Dedifferentiated amniotic fluid mesenchymal stem cell (primary cell): ENCODE measurements at regions not wholly inside any gene's neighbourhood (a gene's known extent, or its start where the extent isn't known, plus 50 kb on each side); places are given as distances from the start of the nearest gene placed in this dataset.
"Not testable (repeated sequence)": the region's sequence is repeated elsewhere in the genome, so short reads cannot be mapped to it uniquely, and the experiment has no call there.

Experiments
- DNase-seq: peaks from one replicate; pipeline ENCODE4 v3.0.0-alpha.2; 2016; ENCODE audit errors: extremely low spot score

DNA sequence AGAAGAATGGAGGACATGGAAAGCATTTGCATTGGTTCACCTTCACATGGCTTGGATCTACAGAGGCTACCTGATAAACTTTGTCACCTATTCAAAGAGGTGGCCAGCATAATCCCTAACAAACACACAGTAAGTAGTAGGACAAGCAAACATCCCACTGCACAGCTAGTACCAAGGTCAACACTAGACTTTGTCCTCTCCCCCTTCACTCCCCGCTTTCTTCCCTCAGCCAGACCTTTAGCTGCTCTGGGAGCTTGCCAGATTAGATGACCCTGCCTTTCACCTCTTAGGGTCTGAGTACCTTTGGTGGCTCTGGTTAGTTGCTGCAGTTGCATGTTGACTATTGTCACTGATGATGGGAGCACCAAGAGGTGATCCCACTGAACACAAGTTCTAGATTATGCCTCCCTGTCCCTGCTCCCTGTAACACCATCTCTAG lies 211.3 kb downstream of the CCDC74A start:
- DNase-seq: not testable (repeated sequence)

DNA sequence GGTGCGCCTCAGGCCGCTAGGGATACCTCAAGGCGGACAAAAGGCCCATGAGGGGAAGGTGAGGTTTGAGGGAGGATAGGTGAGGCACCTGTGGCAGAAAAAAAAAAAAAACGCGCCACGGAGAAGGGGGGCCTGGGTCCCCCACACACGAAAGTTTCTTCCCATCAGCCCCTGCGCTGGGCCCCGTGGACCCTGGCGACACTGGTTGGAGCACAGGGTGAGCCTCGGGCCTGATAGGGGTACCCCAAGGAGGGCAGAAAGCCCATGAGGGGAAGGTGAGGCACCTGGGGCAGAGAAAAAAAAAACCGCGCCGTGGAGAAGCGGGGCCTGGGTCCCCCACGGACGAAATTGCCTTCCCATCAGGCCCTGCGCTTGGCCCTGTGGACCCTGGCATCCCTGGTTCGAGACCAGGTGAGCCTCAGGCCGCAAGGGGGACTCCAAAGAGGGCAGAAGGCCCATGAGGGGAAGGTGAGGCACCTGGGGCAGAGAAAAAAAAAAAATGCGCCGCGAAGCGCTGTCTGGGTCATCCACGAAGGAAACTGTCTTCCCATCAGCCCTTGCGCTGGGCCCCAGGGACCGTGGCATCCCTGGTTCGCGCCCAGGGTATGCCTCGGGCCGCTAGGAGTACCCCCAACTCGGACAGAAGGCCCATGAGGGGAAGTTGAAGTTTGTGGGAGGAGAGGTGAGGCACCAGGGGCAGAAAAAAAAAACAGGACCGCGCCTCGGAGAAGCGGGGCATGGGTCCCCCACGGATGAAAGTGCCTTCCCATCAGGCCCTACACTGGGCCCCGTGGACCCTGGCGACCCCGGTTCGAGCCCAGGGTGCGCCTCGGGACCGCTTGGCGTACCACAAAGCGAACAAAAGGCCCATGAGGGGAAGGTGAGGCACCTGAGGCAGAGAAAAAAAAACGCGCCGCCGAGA lies 226.2 kb downstream of the CCDC74A start:
- DNase-seq: no peak

DNA sequence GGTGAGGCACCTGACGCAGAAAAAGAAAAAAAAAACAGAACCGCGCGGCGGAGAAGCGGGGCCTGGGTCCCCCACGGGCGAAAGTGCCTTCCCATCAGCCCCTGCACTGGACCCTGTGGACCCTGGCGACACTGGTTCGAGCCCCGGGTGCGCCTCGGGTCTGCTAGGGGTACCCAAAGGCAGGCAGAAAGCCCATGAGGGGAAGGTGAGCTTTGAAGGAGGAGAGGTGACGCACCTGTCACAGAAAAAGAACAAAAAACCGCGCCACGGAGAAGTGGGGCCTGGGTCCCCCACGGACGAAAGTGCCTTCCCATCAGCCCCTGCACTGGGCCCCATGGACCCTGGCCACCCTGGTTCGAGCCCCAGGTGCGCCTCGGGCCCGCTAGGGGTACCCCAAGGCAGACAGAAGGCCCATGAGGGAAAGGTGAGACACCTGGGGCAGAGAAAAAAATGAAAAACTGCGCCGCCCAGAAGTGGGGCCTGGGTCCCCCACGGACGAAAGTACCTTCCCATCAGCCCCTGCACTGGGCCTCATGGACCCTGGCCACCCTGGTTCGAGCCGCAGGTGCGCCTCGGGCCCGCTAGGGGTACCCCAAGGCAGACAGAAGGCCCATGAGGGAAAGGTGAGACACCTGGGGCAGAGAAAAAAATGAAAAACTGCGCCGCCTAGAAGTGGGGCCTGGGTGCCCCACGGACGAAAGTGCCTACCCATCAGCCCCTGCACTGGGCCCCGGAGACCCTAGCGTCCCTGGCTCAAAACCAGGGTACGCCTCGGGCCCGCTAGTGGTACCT lies 227.4 kb downstream of the CCDC74A start:
- no peak for DNase-seq

DNA sequence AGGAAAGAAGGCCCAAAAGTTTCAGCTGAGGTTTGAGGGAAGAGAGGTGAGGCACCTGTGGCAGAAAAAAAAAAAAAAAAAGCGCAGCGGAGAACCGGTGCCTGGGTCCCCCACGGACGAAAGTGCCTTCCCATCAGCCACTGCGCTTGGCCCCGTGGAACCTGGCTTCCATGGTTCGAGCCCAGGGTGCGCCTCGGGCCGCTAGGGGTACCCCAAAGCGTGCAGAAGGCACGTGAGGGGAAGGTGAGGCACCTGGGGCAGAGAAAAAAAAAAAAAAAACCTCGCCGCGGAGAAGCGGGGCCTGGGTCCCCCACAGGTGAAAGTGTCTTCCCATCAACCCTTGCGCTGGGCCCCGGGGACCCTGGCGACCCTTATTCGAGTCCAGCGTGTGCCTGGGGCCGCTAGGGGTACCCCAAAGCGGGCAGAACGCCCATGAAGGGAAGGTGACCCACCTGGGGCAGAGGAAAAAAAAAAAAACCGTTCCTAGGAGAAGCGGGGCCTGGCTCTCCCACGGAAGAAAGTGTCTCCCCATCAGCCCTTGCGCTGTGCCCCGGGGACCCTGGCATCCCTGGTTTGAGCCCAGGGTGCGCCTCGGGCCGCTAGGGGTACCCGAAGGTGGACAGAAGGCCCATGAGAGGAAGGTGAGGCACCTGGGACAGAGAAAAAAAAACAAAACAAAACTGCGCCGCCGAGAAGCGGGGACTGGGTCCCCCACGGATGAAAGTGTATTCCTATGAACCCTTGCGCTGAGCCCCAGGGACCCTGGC lies 228.6 kb downstream of the CCDC74A start:
- no peak for DNase-seq

DNA sequence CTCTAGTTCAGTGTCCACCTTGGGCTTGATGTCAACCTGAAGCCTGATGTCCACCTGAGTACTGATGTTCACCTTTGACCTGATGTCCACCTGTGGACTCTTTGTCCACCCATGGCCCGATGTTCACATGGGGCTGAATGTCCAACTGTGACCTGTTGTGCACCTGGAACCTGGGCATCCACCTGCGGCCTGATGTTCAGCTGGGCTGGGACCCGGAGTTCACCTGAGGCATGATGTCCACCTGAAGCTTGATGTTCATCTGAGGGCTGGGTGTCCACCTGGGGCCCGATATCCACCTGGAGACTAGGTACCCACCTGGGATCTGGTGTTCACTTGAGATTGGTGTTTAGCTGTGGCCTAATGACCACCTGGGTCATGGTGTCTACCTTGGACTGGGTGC lies 231.3 kb downstream of the CCDC74A start:
- not testable (repeated sequence) for DNase-seq

DNA sequence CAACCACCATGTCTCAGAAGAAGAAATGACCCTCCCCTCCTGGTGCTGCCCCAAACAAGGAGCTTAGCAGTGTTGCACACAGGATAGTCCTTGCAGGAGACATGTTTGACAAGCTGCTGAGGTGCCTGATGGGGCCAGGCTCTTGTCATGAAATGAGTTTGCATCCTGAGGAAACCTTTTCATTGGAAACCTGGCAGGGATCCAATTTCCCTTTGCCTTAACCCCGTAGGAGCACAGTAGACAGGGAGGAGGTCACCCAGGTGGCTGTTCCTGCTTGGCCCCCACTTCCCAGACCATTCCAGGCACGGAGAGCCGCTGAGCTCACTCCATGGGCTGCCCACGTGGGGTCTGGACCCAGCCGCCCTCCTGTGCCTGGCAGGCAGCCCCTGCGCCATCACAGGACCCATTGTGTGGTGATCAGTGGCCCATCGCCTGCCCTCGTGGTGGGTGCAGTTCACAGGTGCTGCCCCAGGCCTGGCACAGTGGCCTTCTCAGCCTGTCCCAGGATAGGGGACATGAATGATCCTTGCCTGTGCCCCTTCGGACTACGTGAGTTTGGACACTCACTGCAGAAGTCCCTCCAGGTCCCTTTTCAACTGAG lies 247.4 kb downstream of the CCDC74A start:
- not testable (repeated sequence) for DNase-seq

DNA sequence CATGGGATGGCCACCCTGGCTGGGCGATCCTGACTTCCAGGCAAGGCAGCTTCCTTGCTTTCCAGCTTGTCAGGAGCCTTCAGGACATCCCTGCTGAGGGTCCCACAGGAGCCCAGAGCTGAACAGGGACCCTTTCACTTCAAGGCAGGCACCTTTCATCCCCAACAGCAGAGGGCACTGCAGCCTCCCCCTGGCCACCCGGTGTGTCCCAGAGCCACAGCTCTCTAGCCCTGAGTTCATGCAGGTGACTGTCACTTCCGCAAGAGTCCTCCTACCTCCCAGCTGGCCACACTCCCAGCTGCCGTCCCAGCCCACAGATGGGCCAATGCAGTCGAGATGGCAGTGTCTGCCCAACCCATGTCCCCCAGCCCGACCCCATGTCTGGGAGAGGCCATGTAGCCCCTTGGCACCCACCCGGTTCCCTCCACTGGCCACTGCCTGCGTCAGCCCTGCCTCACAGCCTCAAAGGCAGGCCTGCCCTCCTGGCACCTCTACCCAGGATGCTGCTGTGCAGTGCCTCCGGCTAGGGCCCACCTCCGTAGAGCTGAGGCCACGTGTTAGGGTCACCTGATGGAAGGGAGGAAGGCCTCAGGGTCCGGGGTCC lies 248.3 kb downstream of the CCDC74A start:
- DNase-seq: not testable (repeated sequence)

DNA sequence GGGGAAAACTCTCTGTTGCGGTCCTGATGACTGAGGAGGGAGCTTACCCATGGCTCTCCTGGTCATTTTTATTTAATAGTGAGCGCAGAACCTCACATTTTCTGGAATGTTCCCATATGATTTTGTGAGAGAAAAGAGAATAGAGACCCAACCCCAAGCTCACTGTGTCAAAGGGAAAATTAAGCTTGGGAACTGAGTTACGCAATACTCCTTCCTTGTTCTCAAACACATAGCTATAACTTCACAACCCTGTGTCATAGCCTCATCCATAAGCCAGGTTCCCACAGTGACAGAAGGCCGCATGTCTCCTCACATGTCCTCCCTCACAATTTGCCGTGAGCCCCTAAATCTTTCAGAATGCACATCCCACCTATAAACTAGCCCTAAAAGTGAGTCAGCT lies 252.8 kb downstream of the CCDC74A start:
- DNase-seq: not testable (repeated sequence)

DNA sequence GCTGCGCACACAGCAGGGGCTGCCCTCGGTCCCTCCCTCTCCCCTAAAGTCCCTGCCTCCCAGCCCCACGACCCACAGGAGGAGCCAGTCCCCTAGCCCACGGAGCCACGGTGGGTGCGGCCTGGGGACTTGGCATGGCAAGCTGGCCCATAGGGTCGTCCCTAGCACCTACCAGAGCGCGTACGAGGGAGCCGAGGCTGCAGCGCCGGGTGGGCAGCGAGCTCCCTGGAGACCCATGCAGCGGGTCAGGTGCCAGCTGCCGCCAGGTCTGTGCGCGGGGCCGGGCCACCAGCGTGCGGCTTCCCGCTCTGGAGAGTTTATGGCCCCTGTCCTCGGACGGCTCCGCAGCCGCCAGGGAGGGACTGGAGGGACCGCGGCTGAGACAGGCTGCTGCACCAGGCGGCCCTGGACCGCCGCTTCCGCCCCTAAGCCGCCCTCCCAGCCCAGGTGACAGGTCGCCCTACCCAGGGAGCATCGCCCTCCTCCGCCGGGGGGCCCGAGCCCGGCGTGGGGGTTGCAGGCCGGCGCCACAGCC lies 273.6 kb downstream of the CCDC74A start:
- DNase-seq: no peak

DNA sequence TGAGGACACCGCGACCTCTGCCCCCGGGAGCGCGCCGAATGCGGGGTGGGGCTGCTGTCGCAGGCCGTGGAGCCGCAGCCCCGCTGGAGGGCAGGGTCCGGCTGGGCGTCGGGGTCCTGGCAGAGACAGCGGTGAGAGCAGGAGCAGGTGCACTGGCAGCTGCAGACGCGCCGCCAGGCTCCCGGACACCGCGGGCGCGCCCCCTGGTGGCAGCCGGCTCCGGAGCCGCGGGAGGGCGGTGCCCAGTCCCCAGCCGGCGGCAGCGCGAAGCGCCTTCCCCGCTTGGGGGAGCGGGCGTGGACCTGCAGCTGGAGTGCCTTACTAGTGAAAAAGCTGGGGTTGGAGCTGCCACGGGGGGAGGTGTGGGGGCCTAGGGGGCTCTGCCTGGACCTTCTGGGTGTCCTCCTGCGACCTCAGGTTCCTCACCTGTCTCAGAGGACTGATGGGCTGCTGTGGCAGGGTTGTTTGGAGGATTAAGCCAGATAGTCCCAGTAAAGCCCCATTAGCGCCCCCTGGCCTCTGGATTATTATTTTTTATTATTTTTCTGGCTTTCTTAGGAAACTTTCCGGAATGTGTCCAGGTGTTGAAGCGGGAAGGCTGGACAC lies 274.2 kb downstream of the CCDC74A start:
- DNase-seq: peak; percentile 14

DNA sequence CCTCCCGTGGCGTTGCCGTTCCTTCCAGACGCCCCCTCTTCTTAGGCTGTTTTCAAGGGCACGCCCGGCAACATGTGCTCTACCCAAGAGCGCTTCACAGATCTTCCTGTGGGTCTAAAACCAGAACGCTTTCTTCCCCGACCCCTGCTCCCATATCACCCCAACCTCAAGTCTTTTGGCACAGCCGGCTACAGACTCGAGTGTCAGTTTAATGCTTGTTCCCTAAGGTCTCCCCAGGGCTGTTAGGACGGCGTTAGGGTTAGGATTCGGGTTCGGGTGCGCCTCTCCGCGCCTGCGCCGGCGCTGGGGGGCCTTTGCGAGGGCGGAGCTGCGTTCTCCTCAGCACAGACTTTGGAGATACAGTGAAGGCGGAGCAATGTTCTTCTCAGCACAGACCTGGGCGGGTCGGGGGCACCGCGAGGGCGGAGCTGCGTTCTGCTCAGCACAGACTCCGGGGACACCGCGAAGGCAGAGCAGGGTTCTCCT lies 274.7 kb downstream of the CCDC74A start:
- DNase-seq: not testable (repeated sequence)

DNA sequence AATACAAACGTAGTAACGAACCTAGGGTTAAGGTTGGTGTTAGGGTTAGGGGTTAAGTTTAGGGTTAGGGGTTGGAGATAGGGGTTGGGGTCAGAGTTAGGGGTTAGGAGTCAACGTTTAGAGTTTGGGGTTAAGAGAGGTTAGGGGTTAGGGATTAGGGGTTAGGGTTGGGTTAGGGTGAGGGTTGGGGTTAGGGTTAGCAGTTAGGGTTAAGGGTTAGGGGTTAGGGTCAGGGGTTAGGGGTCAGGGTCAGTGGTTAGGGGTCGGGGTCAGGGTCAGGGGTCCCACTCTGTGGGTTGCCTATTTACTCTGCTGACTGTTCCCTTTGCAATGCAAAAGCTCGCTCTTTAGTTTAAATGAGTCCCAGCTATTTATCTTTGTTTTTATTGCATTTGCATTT lies 275.5 kb downstream of the CCDC74A start:
- not testable (repeated sequence) for DNase-seq

DNA sequence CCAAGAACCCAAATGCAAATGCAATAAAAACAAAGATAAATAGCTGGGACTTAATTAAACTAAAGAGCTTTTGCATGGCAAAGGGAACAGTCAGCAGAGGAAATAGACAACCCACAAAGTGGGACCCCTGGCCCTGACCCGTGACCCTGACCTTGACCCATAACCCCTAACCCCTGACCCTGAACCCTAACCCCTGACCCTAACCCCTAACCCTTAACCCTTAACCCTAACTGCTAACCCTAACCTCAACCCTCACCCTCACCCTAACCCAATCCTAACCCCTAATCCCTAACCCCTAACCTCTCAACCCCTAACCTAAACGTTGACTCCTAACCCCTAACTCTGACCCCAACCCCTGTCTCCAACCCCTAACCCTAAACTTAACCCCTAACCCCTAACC lies 284.9 kb downstream of the CCDC74A start:
- DNase-seq: not testable (repeated sequence)

DNA sequence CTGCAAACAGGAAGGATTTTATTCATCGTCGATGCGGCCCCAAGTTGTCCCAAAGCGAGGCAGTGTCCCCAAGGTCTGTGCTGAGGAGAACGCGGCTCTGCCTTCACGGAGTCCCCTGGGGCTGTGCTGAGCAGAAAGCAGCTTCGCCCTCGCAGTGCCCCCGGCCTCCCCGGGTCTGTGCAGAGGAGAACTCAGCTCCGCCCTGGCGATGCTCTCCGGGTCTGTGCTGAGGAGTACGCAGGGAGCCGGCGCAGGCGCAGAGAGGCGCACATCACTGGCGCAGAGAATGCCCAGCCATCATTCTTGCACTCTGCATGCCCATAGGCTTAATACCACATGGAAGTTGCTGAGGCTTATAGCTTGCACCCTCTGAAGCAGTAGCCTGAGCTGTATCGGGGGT lies 285.7 kb downstream of the CCDC74A start:
- DNase-seq: not testable (repeated sequence)

DNA sequence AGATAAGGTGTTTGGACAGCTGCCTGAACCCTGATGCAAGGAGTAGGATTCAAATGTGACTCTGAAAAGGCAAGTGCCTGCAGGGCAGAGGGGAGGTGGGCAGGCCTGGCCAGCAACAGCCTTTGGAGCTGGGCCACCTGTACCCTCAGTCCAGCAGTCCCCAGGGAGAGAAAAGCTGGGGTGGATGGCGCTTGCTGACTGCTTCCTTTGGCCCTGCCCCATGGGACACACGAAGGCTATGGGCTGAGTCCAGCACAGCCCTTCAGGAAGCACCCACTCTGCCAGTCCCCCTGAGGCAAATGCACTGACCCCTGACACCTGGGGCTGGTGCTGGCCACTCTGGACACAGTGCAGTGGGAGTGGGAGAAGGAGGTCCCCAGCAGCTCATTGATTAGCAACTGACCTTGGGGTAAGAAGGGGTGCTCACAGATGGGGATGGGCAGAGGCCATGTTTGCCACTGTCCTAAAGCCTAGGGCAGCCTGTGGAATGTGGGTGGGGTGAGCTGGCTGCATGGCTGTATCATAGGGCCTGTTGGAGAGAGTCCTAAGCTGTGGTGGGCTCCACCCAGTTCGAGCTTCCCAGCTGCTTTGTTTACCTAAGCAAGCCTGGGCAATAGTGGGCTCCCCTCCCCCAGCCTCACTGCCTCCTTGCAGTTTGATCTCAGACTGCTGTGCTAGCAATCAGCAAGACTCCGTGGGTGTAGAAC lies 290.7 kb downstream of the CCDC74A start:
- DNase-seq: not testable (repeated sequence)

DNA sequence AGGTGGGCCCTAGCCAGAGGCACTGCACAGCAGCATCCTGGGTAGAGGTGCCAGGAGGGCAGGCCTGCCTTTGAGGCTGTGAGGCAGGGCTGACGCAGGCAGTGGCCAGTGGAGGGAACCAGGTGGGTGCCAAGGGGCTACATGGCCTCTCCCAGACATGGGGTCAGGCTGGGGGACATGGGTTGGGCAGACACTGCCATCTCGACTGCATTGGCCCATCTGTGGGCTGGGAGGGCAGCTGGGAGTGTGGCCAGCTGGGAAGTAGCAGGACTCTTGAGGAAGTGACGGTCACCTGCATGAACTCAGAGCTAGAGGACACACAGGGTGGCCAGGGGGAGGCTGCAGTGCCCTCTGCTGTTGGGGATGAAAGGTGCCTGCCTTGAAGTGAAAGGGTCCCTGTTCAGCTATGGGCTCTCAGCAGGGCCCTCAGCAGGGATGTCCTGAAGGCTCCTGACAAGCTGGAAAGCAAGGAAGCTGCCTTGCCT lies 294.6 kb downstream of the CCDC74A start:
- DNase-seq: not testable (repeated sequence)

DNA sequence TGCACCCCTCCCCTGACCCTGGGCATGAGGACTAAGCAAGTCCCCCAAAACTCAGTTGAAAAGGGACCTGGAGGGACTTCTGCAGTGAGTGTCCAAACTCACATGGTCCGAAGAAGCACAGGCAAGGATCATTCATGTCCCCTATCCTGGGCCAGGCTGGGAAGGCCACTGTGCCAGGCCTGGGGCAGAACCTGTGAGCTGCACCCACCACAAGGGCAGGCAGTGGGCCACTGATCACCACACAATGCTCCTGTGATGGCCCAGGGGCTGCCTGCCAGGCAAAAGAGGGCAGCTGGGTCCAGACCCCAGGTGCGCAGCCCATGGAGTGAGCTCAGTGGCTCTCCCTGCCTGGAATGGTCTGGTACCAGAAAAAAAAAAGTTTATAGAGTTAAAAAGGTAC lies 295.4 kb downstream of the CCDC74A start:
- not testable (repeated sequence) for DNase-seq

DNA sequence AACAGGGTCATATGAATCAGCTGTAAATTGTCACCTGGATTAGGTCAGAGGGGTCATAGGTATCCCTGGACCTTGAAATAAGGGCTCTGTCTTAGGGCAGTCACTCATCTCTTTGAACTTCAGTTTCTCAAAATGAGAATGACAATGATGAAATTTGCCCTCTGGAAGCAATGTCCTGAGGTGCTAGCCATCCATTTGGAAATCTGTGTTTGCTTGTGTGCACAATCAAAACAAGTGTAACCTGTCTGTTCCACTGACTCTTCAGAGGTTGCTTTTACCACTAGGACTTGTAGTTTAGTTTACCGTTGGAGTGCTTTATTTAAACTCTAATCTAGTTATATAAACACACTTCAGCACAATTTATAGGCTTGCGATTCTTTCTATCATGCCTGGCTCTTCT lies 297.3 kb downstream of the CCDC74A start:
- DNase-seq: not testable (repeated sequence)

DNA sequence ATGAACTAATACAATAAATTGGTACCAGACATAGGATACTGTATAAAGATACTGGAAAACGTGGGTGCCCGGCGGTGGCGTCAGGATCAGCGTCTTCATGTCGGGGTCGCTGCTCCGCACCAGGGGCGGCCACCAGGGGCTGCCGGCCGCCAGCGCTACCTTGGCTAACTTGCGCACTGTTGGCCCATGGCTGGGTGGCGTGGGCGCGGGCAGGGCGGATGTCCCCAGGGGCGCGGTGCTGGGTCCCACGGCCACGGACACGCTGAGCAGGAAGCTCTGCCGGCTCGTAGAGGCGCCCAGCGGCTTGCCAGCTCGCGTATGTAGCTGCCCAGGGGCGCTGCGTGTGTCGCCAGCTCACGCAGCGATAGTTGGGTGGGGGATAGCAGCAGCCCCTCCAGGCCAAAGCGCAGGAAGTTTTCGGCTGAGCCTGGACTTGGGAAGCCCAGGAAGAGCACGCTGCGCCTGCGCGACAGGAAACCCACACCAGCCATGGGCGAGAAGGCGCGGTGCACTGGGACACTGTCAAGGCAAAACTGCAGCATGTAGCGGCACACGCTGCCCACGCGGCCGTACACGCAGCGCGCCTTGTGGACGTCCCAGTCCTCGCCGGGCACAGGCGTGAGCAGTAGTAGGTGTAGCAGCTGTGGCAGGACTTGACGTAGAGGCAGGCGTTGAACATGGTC lies 299.9 kb downstream of the CCDC74A start:
- DNase-seq: no peak
